GM19240 (cell line): ENCODE measurements at regions not wholly inside any gene's neighbourhood (a gene's known extent, or its start where the extent isn't known, plus 50 kb on each side); places are given as distances from the start of the nearest gene placed in this dataset.
"Not testable (repeated sequence)": the region's sequence is repeated elsewhere in the genome, so short reads cannot be mapped to it uniquely, and the experiment has no call there.

Source experiments
- DNase-seq: peaks from one replicate; pipeline ENCODE4 v3.0.0; 2011; ENCODE audit warnings: low spot score; ENCODE audit not compliant: insufficient read length

GRCh38 chr5:99605904-99606303, 677.1 kb upstream of the CHD1 start:
- no peak for DNase-seq

GRCh38 chr5:99600952-99601351, 672.1 kb upstream of the CHD1 start:
- DNase-seq: no peak

GRCh38 chr5:99590806-99591205, 662.0 kb upstream of the CHD1 start:
- DNase-seq: no peak

GRCh38 chr5:99589424-99589823, 660.6 kb upstream of the CHD1 start:
- no peak for DNase-seq

- DNase-seq: no peak
Observed at GRCh38 chr5:99587983-99588382, 659.2 kb upstream of the CHD1 start.

GRCh38 chr5:99586878-99587277, 658.1 kb upstream of the CHD1 start:
- DNase-seq: no peak

GRCh38 chr5:99581204-99581603, 652.4 kb upstream of the CHD1 start:
- not testable (repeated sequence) for DNase-seq

- not testable (repeated sequence) for DNase-seq
Observed at GRCh38 chr5:99562937-99563627, 634.3 kb upstream of the CHD1 start.

GRCh38 chr5:99553211-99553810, 624.5 kb upstream of the CHD1 start:
- no peak for DNase-seq

GRCh38 chr5:99544356-99544755, 615.5 kb upstream of the CHD1 start:
- no peak for DNase-seq

GRCh38 chr5:99543841-99544240, 615.0 kb upstream of the CHD1 start:
- no peak for DNase-seq

GRCh38 chr5:99534241-99534640, 605.4 kb upstream of the CHD1 start:
- DNase-seq: not testable (repeated sequence)

- DNase-seq: not testable (repeated sequence)
Observed at GRCh38 chr5:99521666-99522065, 592.9 kb upstream of the CHD1 start.

- not testable (repeated sequence) for DNase-seq
Observed at GRCh38 chr5:99515864-99516490, 587.2 kb upstream of the CHD1 start.

GRCh38 chr5:99510237-99510866, 581.5 kb upstream of the CHD1 start:
- DNase-seq: not testable (repeated sequence)

- DNase-seq: not testable (repeated sequence)
Observed at GRCh38 chr5:99509064-99509463, 580.3 kb upstream of the CHD1 start.

GRCh38 chr5:99495456-99495855, 566.6 kb upstream of the CHD1 start:
- not testable (repeated sequence) for DNase-seq

GRCh38 chr5:99478450-99478849, 549.6 kb upstream of the CHD1 start:
- not testable (repeated sequence) for DNase-seq

GRCh38 chr5:99473328-99473727, 544.5 kb upstream of the CHD1 start:
- DNase-seq: not testable (repeated sequence)

- DNase-seq: not testable (repeated sequence)
Observed at GRCh38 chr5:99471726-99472125, 542.9 kb upstream of the CHD1 start.

- not testable (repeated sequence) for DNase-seq
Observed at GRCh38 chr5:99471178-99471577, 542.4 kb upstream of the CHD1 start.

GRCh38 chr5:99470636-99471035, 541.8 kb upstream of the CHD1 start:
- DNase-seq: not testable (repeated sequence)
